ENCODE measurements at regions not wholly inside any gene's neighbourhood (a gene's known extent, or its start where the extent isn't known, plus 50 kb on each side); places are given as distances from the start of the nearest gene placed in this dataset.
"Not testable (repeated sequence)": the region's sequence is repeated elsewhere in the genome, so short reads cannot be mapped to it uniquely, and the experiment has no call there.

DNA sequence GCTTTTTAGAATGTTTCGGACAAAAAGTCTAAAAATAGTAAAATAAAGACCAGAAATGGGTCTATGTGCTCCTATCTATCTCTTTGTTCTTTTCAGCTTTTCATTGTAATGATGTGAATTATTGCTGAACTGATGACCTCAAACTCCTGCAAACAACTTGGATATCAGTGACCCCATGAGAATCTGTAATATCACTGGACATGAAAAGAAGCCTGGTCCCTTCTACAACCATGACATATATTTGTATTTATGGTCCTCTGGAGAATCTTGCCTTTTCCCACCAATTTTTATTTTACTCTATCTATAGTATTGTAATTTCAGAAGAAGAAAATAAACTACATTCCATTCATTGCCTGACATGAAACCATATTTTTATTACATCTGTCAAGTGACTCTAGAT, 740.7 kb upstream of the CA10 start:
- no peak for DNase-seq (ENCODE audit: insufficient read length, low spot score)
- TF ChIP-seq, protein P1, sequence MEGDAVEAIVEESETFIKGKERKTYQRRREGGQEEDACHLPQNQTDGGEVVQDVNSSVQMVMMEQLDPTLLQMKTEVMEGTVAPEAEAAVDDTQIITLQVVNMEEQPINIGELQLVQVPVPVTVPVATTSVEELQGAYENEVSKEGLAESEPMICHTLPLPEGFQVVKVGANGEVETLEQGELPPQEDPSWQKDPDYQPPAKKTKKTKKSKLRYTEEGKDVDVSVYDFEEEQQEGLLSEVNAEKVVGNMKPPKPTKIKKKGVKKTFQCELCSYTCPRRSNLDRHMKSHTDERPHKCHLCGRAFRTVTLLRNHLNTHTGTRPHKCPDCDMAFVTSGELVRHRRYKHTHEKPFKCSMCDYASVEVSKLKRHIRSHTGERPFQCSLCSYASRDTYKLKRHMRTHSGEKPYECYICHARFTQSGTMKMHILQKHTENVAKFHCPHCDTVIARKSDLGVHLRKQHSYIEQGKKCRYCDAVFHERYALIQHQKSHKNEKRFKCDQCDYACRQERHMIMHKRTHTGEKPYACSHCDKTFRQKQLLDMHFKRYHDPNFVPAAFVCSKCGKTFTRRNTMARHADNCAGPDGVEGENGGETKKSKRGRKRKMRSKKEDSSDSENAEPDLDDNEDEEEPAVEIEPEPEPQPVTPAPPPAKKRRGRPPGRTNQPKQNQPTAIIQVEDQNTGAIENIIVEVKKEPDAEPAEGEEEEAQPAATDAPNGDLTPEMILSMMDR (IDR thresholded peaks at IDR 0.05; ENCODE audit: insufficient read depth, missing control alignments), result no peak
- no peak for FAIRE-seq

GRCh38 chr17:52895272-52895671, 736.8 kb upstream of the CA10 start:
- no peak for DNase-seq (ENCODE audit: insufficient read length, low spot score)
- FAIRE-seq, result no peak
- TF ChIP-seq, protein P1 (IDR thresholded peaks at IDR 0.05; ENCODE audit: insufficient read depth, missing control alignments), result no peak

GRCh38 chr17:52892334-52892733, 733.8 kb upstream of the CA10 start:
- DNase-seq (ENCODE audit: insufficient read length, low spot score) (no peak), FAIRE-seq (no peak)
- TF ChIP-seq, protein P1 (IDR thresholded peaks at IDR 0.05; ENCODE audit: insufficient read depth, missing control alignments), result no peak

- TF ChIP-seq, protein P1 (IDR thresholded peaks at IDR 0.05; ENCODE audit: insufficient read depth, missing control alignments), result no peak
- peak; percentile 13 for DNase-seq (ENCODE audit: insufficient read length, low spot score)
- FAIRE-seq, result peak; percentile 94
Observed at GRCh38 chr17:52885882-52886281, 727.4 kb upstream of the CA10 start.

DNA sequence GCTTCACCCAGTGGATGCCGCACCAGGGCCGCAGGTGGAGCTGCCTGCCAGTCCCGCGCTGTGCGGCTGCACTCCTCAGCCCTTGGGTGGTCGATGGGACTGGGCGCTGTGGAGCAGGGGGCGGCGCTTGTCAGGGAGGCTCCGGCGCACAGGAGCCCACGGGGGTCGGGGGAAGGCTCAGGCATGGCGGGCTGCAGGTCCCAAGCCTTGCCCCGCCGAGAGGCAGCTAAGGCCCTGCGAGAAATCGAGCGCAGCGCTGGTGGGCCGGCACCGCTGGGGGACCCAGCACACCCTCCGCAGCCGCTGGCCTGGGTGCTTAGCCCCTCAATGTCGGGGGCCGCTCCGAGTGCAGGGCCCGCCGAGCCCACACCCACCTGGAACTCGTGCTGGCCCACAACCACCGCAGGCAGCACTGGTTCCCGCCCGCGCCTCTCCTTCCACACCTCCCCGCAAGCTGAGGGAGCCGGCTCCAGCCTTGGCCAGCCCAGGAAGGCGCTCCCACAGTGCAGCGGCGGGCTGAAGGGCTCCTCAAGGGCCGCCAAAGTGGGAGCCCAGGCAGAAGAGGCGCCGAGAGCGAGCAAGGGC, 725.5 kb upstream of the CA10 start:
- FAIRE-seq; DNase-seq (ENCODE audit: insufficient read length, low spot score): not testable (repeated sequence)

DNA sequence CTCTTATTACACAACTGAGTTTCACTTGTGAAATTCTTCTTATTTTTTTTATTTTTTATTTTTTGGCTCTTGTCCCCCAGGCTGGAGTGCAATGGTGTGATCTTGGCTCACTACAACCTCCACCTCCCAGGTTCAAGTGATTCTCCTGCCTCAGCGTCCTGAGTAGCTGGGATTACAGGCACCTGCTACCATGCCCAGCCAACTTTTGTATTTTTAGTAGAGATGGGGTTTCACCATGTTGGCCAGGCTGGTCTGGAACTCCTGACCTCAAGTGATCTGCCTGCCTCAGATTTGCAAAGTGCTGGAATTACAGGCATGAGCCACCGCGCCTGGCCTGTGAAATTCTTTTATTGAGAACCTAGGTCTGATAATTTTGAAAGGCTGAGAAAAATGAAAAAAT, 688.3 kb upstream of the CA10 start:
- DNase-seq (ENCODE audit: insufficient read length, low spot score); FAIRE-seq: not testable (repeated sequence)

DNA sequence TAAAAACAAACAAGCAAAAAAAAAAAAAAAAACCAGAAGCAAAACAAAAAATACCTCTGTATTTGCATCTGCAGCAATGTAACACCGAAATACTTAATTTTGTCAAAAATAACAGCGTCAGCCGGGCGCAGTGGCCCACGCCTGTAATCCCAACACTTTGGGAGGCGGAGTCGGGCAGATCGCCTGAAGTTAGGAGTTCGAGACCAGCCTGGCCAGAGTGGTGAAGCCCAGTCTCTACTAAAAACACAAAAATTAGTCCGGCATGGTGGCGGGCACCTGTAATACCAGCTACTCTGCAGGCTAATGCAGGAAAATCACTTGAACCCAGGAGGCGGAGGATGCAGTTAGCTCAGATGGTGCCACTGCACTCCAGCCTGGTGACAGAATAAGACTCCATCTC, 683.5 kb upstream of the CA10 start:
- FAIRE-seq (no peak), DNase-seq (ENCODE audit: insufficient read length, low spot score) (no peak)
- TF ChIP-seq, protein P1 (IDR thresholded peaks at IDR 0.05; ENCODE audit: insufficient read depth, missing control alignments), result no peak

DNA sequence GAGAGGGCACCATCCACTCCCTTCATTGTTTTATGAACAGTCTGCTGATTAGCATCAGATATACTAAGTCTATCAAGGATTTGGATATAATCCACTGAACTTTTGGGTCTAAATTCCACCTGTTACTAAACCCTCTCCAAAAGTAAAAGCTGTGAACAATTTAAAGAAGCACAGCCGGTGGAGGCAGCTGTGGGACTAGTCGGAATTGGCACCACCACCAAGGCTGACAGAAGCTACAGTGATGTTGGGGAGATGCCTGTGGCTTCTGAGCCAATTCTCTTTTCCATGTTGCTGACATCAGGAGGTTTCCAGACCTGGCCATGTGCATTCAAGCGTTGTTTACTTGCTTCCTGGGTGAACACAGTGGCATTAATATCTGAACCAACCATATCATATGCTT, 679.0 kb upstream of the CA10 start:
- DNase-seq (ENCODE audit: insufficient read length, low spot score) (no peak), FAIRE-seq (no peak)
- TF ChIP-seq, protein P1 (IDR thresholded peaks at IDR 0.05; ENCODE audit: insufficient read depth, missing control alignments), result no peak
